ENCODE measurements at regions not wholly inside any gene's neighbourhood (a gene's known extent, or its start where the extent isn't known, plus 50 kb on each side); places are given as distances from the start of the nearest gene placed in this dataset.

GRCh38 chr13:106178816-106179215 is 356.6 kb downstream of the EFNB2 start:
- TF ChIP-seq GATA2 (IDR thresholded peaks at IDR 0.05; ENCODE audit: low read depth, low read length) (no peak), GATA3 (IDR thresholded peaks at IDR 0.05; ENCODE audit: low read depth, low read length) (no peak)

All from SH-SY5Y (cell line).